ENCODE measurements at regions not wholly inside any gene's neighbourhood (a gene's known extent, or its start where the extent isn't known, plus 50 kb on each side); places are given as distances from the start of the nearest gene placed in this dataset.

DNA sequence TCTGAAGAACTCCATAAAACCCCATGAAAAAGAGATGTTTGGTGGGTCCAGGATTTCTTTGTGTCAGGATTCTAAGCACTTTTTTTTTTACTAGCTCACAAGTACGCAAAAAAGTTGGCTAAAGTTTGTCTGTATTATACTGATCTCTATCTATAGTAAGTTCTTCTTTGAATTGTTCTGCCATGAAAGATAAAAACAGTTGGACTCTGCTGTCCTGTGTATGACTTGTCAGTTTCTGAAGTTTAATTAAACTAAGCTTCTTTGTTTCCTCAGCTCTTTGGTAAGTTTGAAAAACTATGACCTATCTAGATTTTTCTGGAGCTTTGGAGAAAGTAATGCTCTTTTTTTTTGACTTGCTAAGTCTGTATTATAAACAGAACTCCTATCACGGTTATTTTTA lies 812.2 kb upstream of the LUZP2 start:
- Histone ChIP-seq H3K9me1 (ENCODE audit: control insufficient read depth, extremely low read depth, insufficient read depth, low read length) (no peaks in the 10 kb centered on the region), H3K9me3 (ENCODE audit: control insufficient read depth, low read depth, low read length) (peaks cover 3% of the 10 kb centered on the region), H2AFZ (ENCODE audit: control insufficient read depth, low read length) (no peak overlapping the region), H3K27me3 (ENCODE audit: control insufficient read depth, extremely low read depth, insufficient read depth, low read length) (no peaks in the 10 kb centered on the region), H3K36me3 (ENCODE audit: control insufficient read depth in 2 of 2, extremely low read depth in 1 of 2, insufficient read depth in 2 of 2, low read length in 2 of 2) (no peaks in the 10 kb centered on the region), H3K4me2 (ENCODE audit: control insufficient read depth, extremely low read depth, insufficient read depth, low read depth, low read length) (no peak overlapping the region), H3K79me2 (ENCODE audit: control insufficient read depth, insufficient read depth, low read length) (no peaks in the 10 kb centered on the region), H4K20me1 (ENCODE audit: control insufficient read depth, extremely low read depth, insufficient read depth, low read length) (no peaks in the 10 kb centered on the region), H3K4me1 (ENCODE audit: control insufficient read depth, extremely low read depth, insufficient read depth, low read length) (no peaks in the 10 kb centered on the region), H3K4me3 (ENCODE audit: control insufficient read depth in 2 of 3, extremely low read depth in 1 of 3, insufficient read depth in 2 of 3, low read depth in 1 of 3, low read length in 3 of 3) (no peak overlapping the region), H3K27ac (ENCODE audit: control insufficient read depth, insufficient read depth, low read length) (no peak overlapping the region), H3K9ac (ENCODE audit: control insufficient read depth, extremely low read depth, insufficient read depth, low read length) (no peak overlapping the region)
- dilution Hi-C loops (cut with MboI; ENCODE audit: extremely low pct_ligation_motif_present, low sequenced_read_pairs) = no loop called here
- DNase-seq (ENCODE audit: low read depth, low spot score) (no peak), FAIRE-seq (no peak)
- no peak for TF ChIP-seq EZH2 (IDR thresholded peaks at IDR 0.05; ENCODE audit: low read length)
- TF ChIP-seq, protein P1, sequence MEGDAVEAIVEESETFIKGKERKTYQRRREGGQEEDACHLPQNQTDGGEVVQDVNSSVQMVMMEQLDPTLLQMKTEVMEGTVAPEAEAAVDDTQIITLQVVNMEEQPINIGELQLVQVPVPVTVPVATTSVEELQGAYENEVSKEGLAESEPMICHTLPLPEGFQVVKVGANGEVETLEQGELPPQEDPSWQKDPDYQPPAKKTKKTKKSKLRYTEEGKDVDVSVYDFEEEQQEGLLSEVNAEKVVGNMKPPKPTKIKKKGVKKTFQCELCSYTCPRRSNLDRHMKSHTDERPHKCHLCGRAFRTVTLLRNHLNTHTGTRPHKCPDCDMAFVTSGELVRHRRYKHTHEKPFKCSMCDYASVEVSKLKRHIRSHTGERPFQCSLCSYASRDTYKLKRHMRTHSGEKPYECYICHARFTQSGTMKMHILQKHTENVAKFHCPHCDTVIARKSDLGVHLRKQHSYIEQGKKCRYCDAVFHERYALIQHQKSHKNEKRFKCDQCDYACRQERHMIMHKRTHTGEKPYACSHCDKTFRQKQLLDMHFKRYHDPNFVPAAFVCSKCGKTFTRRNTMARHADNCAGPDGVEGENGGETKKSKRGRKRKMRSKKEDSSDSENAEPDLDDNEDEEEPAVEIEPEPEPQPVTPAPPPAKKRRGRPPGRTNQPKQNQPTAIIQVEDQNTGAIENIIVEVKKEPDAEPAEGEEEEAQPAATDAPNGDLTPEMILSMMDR (optimal IDR thresholded peaks at IDR 0.05 in 1 of 3, IDR thresholded peaks at IDR 0.05 in 1 of 3, conservative IDR thresholded peaks at IDR 0.05 in 1 of 3; ENCODE audit: extremely low read depth in 1 of 3, insufficient read depth in 2 of 3, low read length in 3 of 3) = no peak

DNA sequence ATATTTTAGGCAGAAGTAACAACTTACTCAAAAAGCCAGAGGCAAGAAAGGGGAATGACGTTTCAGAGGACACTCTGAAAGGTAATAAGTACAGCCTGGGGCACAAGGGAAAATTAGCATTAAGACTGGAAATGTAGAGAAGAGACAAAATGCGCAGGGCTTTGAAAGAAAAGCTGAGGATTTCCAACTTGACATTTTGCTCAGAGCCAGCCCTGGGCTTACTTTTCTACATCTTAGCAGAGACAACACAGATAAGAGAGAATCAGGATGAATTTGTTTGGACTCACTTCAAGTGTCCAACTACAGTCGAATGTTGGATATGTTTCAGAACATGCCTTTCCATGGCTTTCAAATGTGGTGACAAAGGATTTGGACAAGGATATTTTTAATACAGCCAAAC lies 808.9 kb upstream of the LUZP2 start:
- no peaks in the 10 kb centered on the region for H3K9me1 ChIP-seq (ENCODE audit: control insufficient read depth, extremely low read depth, insufficient read depth, low read length)
- no peaks in the 10 kb centered on the region for H3K79me2 ChIP-seq (ENCODE audit: control insufficient read depth, insufficient read depth, low read length)
- FAIRE-seq (no peak), DNase-seq (ENCODE audit: low read depth, low spot score) (no peak)
- no peak overlapping the region for H3K4me3 ChIP-seq (ENCODE audit: control insufficient read depth in 2 of 3, extremely low read depth in 1 of 3, insufficient read depth in 2 of 3, low read depth in 1 of 3, low read length in 3 of 3)
- no peaks in the 10 kb centered on the region for H3K36me3 ChIP-seq (ENCODE audit: control insufficient read depth in 2 of 2, extremely low read depth in 1 of 2, insufficient read depth in 2 of 2, low read length in 2 of 2)
- no peak overlapping the region for H3K27ac ChIP-seq (ENCODE audit: control insufficient read depth, insufficient read depth, low read length)
- dilution Hi-C loops (cut with MboI; ENCODE audit: extremely low pct_ligation_motif_present, low sequenced_read_pairs) = no loop called here
- no peak overlapping the region for H3K9ac ChIP-seq (ENCODE audit: control insufficient read depth, extremely low read depth, insufficient read depth, low read length)
- TF ChIP-seq EZH2 (IDR thresholded peaks at IDR 0.05; ENCODE audit: low read length) = no peak
- TF ChIP-seq, protein P1 (optimal IDR thresholded peaks at IDR 0.05 in 1 of 3, IDR thresholded peaks at IDR 0.05 in 1 of 3, conservative IDR thresholded peaks at IDR 0.05 in 1 of 3; ENCODE audit: extremely low read depth in 1 of 3, insufficient read depth in 2 of 3, low read length in 3 of 3) = no peak
- no peak overlapping the region for H3K4me2 ChIP-seq (ENCODE audit: control insufficient read depth, extremely low read depth, insufficient read depth, low read depth, low read length)
- H2AFZ ChIP-seq (ENCODE audit: control insufficient read depth, low read length) = no peak overlapping the region
- no peaks in the 10 kb centered on the region for H4K20me1 ChIP-seq (ENCODE audit: control insufficient read depth, extremely low read depth, insufficient read depth, low read length)
- no peaks in the 10 kb centered on the region for H3K9me3 ChIP-seq (ENCODE audit: control insufficient read depth, low read depth, low read length)
- H3K4me1 ChIP-seq (ENCODE audit: control insufficient read depth, extremely low read depth, insufficient read depth, low read length) = no peaks in the 10 kb centered on the region
- no peaks in the 10 kb centered on the region for H3K27me3 ChIP-seq (ENCODE audit: control insufficient read depth, extremely low read depth, insufficient read depth, low read length)
